HepG2 (cell line): ENCODE measurements at regions not wholly inside any gene's neighbourhood (a gene's known extent, or its start where the extent isn't known, plus 50 kb on each side); places are given as distances from the start of the nearest gene placed in this dataset.

Experiments
- ATAC-seq: fragments of 200-7000 bp; cut with Tn5 transposase; 3 replicates; pipeline ENCODE4 v1.9.1; 2020; ENCODE audit warnings: mild to moderate bottlenecking, moderate library complexity
- BruUV-seq: library from RNA; stranded (reverse); fragments of 400-500 nt; replicated peaks from 2 replicates; lab custom pipeline; 2021; lab: Mats Ljungman, UMichigan
- CTCF ChIA-PET: fragments of 300-600 bp; formaldehyde crosslinking; extraction: SDS; loops from one replicate; lab custom pipeline; 2021; ENCODE audit warnings: low total read pairs, inconsistent platforms, low intra/inter-chr PET ratio; lab: Yijun Ruan, JAX
- POLR2A ChIA-PET: fragments of 350-600 bp; sonication (Branson Sonifier 250); formaldehyde crosslinking; loops from one replicate; lab custom pipeline; 2020; ENCODE audit warnings: antibody characterized with exemption, inconsistent platforms; lab: Yijun Ruan, JAX
- DNase-seq: peaks from one replicate; pipeline ENCODE4 v3.0.0-alpha.2; 2015; ENCODE audit warnings: low spot score
- FAIRE-seq: peaks from 3 replicates; lab custom pipeline; 2011; peaks lifted over from hg19 to GRCh38; lab: Jason Lieb, UNC
- H2AFZ ChIP-seq: one replicate; pipeline ENCODE4 v1.6.1; 2011; ENCODE audit warnings: low read length, inconsistent platforms
- H3K27ac ChIP-seq: fragments of 300-600 bp; 3 replicates; pipeline ENCODE4 v1.8.0; 2011; ENCODE audit warnings: mixed run types, mild to moderate bottlenecking, mixed read lengths, low read length, inconsistent platforms; ENCODE audit not compliant: insufficient read depth; ENCODE audit errors: extremely low read length
- H3K27me3 ChIP-seq, 2 experiments: fragments of 200-600 bp in 1 of 2; 2 replicates in 1 of 2; 3 replicates in 1 of 2; pipeline versions ENCODE4 v1.6.0 to v1.8.0; 2011; ENCODE audit warnings: low read length in 2 of 2, mild to moderate bottlenecking in 2 of 2, moderate library complexity in 2 of 2, inconsistent platforms in 1 of 2; ENCODE audit not compliant: insufficient read depth in 2 of 2, control insufficient read depth in 1 of 2
- H3K36me3 ChIP-seq, 2 experiments: fragments of 200-600 bp in 1 of 2; replicated peaks in 1 of 2; 2 replicates in 1 of 2; 3 replicates in 1 of 2; pipeline versions ENCODE4 v1.5.1 to v1.8.0; 2011; ENCODE audit warnings: low read length in 2 of 2, inconsistent platforms in 1 of 2; ENCODE audit not compliant: insufficient read depth in 2 of 2, control insufficient read depth in 1 of 2
- H3K4me1 ChIP-seq: 2 replicates; pipeline ENCODE4 v1.5.1; 2012; ENCODE audit warnings: low read length, inconsistent platforms; ENCODE audit not compliant: insufficient read depth
- H3K4me2 ChIP-seq: 2 replicates; pipeline ENCODE4 v1.6.0; 2011; ENCODE audit warnings: low read depth, low read length, inconsistent platforms
- H3K4me3 ChIP-seq, 3 experiments: fragments of 200-600 bp in 1 of 3; sonication (generic), shearing (Covaris generic) in 1 of 3; replicated peaks in 1 of 3; 2 replicates each; pipeline ENCODE4 v1.5.1; 2011 to 2016; ENCODE audit warnings: low read length in 3 of 3, inconsistent platforms in 2 of 3, low read depth in 2 of 3, mild to moderate bottlenecking in 2 of 3, control low read depth in 1 of 3, mixed read lengths in 1 of 3; ENCODE audit not compliant: insufficient read depth in 1 of 3
- H3K79me2 ChIP-seq: one replicate; pipeline ENCODE4 v1.6.1; 2011; ENCODE audit warnings: low read length, inconsistent platforms; ENCODE audit not compliant: insufficient read depth
- H3K9ac ChIP-seq: 2 replicates; pipeline ENCODE4 v1.6.0; 2011; ENCODE audit warnings: mild to moderate bottlenecking, low read depth, low read length, inconsistent platforms; ENCODE audit not compliant: insufficient read depth
- H3K9me3 ChIP-seq: 2 replicates; pipeline ENCODE4 v1.5.1; 2012; ENCODE audit warnings: mild to moderate bottlenecking, low read length
- H4K20me1 ChIP-seq: 2 replicates; pipeline ENCODE4 v1.6.0; 2011; ENCODE audit warnings: inconsistent platforms, mild to moderate bottlenecking, low read length, moderate library complexity; ENCODE audit not compliant: insufficient read depth
- ATF5 ChIP-seq: sonication (generic); formaldehyde crosslinking; IDR thresholded peaks from 2 replicates; pipeline ENCODE4 v1.4.0; 2020; ENCODE audit warnings: mild to moderate bottlenecking, low read depth, missing genetic modification reagents
- CBX1 ChIP-seq: IDR thresholded peaks from one replicate; pipeline ENCODE4 v1.6.1; 2016; ENCODE audit warnings: antibody characterized with exemption, low read depth
- HES4 ChIP-seq: sonication (generic); formaldehyde crosslinking; IDR thresholded peaks from 2 replicates; pipeline ENCODE4 v1.9.0; 2021; ENCODE audit warnings: mild to moderate bottlenecking, missing genetic modification reagents, borderline replicate concordance
- HNF4A ChIP-seq: sonication (generic); formaldehyde crosslinking; IDR thresholded peaks from 2 replicates; pipeline ENCODE4 v1.4.0; 2020; ENCODE audit warnings: missing genetic modification reagents
- KDM1A ChIP-seq: IDR thresholded peaks from 2 replicates; pipeline ENCODE4 v1.6.1; 2016; ENCODE audit warnings: missing compliant biosample characterization
- NFKB2 ChIP-seq: sonication (generic); formaldehyde crosslinking; IDR thresholded peaks from 2 replicates; pipeline ENCODE4 v1.4.0; 2020; ENCODE audit warnings: missing genetic modification reagents, borderline replicate concordance
- REPIN1 ChIP-seq: sonication (generic); formaldehyde crosslinking; IDR thresholded peaks from 2 replicates; pipeline ENCODE4 v1.8.0; 2022; ENCODE audit warnings: missing genetic modification reagents, low read depth, mild to moderate bottlenecking, borderline replicate concordance
- RNF2 ChIP-seq: fragments of 450-650 bp; conservative IDR thresholded peaks from 2 replicates; pipeline ENCODE4 v1.6.1; 2016; ENCODE audit warnings: low read depth
- SMAD9 ChIP-seq: sonication (generic); formaldehyde crosslinking; IDR thresholded peaks from 2 replicates; pipeline ENCODE4 v1.5.1; 2020; ENCODE audit warnings: mild to moderate bottlenecking, missing genetic modification reagents
- SOX5 ChIP-seq: IDR thresholded peaks from 2 replicates; pipeline ENCODE4 v1.6.1; 2016; ENCODE audit warnings: borderline replicate concordance
- ZBTB1 ChIP-seq: sonication (generic); formaldehyde crosslinking; IDR thresholded peaks from 2 replicates; pipeline ENCODE4 v1.4.0; 2020; ENCODE audit warnings: missing genetic modification reagents, borderline replicate concordance
- ZEB1 ChIP-seq: IDR thresholded peaks from 2 replicates; pipeline ENCODE4 v1.6.1; 2012; ENCODE audit warnings: mild to moderate bottlenecking, low read depth, inconsistent platforms; ENCODE audit not compliant: insufficient replicate concordance
- ZNF331 ChIP-seq: sonication (generic); formaldehyde crosslinking; IDR thresholded peaks from 2 replicates; pipeline ENCODE4 v1.4.0; 2020; ENCODE audit warnings: missing genetic modification reagents
- ZNF33A ChIP-seq: sonication (generic); formaldehyde crosslinking; IDR thresholded peaks from 2 replicates; pipeline ENCODE4 v1.5.1; 2020; ENCODE audit warnings: missing genetic modification reagents, mild to moderate bottlenecking, moderate library complexity, borderline replicate concordance
- ZNF773 ChIP-seq: sonication (generic); formaldehyde crosslinking; IDR thresholded peaks from 2 replicates; pipeline ENCODE4 v1.4.0; 2020; ENCODE audit warnings: missing genetic modification reagents, borderline replicate concordance
- ZNF83 ChIP-seq: sonication (generic); formaldehyde crosslinking; IDR thresholded peaks from 2 replicates; pipeline ENCODE4 v1.4.0; 2020; ENCODE audit warnings: missing genetic modification reagents, mild to moderate bottlenecking, borderline replicate concordance
- WGBS: methylation state at CpG from one replicate; pipeline ENCODE4 v1.1.6; 2017; ENCODE audit warnings: low lambda C conversion rate; 5-methylcytosine and 5-hydroxymethylcytosine counted together
- in situ Hi-C: cut with HindIII; loops from 2 replicates; pipeline ENCODE4 v1.10.0; 2017; ENCODE audit warnings: low pct_unique_long_range_greater_than_20kb; ENCODE audit not compliant: extremely low pct_ligation_motif_present
- intact Hi-C: fragments of 100-400 bp; cut with micrococcal nuclease; formaldehyde crosslinking; loops from one replicate; pipeline ENCODE4 v1.10.0; 2022; ENCODE audit not compliant: unreplicated experiment
- TF ChIP-seq, protein P1 (sequence below): sonication (generic); formaldehyde crosslinking; IDR thresholded peaks from 2 replicates; pipeline ENCODE4 v1.4.0; 2020; ENCODE audit warnings: missing genetic modification reagents, borderline replicate concordance

DNA sequence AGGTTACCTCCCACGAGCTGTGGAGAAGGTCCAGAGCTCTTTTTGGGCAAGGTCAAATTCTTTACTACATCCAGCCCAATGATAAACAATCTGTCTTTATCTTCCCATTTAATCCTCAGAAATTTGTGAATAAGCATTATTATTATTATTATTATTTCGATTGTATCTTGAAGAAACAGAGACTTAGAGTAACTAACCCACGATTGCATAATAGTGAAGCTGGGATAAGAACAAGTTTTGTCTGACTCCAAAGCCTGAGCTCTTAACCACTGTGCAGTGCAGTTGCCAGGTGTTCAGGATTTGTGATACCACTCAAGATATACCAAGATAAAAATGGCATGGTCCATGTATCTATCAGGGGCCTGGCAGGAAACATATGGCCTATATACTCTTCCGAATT, 166.5 kb upstream of the LDB2 start (continued):
- TF ChIP-seq SMAD9 (CRISPR knock-in tag) (no peak), HNF4A (CRISPR knock-in tag) (no peak)

DNA sequence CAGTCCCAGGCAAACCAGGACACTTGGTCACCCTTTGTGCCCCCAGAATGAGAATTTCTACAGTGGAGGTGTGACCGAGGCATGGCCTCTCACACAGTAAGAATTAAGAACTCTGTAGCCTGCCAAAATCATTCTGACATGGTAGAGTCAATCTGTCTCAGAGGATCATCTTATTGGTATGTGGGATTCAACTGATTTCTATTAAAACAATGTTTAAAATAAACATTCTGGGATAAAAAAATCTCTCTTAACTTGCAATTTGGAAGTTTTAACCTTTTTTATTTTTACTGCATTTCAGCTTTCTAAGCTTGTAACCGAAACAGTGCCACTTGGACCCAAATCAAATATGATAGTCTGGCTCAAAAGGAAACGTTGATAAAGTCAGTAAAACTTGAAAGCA, 165.4 kb upstream of the LDB2 start:
- in situ Hi-C loops (no loop called here), intact Hi-C loops (no loop called here)
- under 1% methylated on average over 3 of the region's 3 CpGs for WGBS
- no peaks in the 10 kb centered on the region for H3K36me3 ChIP-seq
- no peaks in the 10 kb centered on the region for H3K79me2 ChIP-seq
- H3K27me3 ChIP-seq: no peaks in the 10 kb centered on the region; a peak in 1 of 5 replicates
- H3K9ac ChIP-seq: no peak overlapping the region
- no peaks in the 10 kb centered on the region for H3K9me3 ChIP-seq
- no peak for ATAC-seq
- no peak overlapping the region for H3K4me3 ChIP-seq
- no peak overlapping the region for H3K4me2 ChIP-seq
- H2AFZ ChIP-seq: no peak overlapping the region
- ChIA-PET CTCF (no interaction called here), POLR2A (no interaction called here)
- BruUV-seq: no TSS peak
- FAIRE-seq: no peak
- H3K4me1 ChIP-seq: no peaks in the 10 kb centered on the region
- no peak for TF ChIP-seq ZNF33A
- no peak for TF ChIP-seq REPIN1 (CRISPR knock-in tag)
- no peak for TF ChIP-seq HES4
- H3K27ac ChIP-seq: no peak overlapping the region
- no peak for DNase-seq
- no peaks in the 10 kb centered on the region for H4K20me1 ChIP-seq

DNA sequence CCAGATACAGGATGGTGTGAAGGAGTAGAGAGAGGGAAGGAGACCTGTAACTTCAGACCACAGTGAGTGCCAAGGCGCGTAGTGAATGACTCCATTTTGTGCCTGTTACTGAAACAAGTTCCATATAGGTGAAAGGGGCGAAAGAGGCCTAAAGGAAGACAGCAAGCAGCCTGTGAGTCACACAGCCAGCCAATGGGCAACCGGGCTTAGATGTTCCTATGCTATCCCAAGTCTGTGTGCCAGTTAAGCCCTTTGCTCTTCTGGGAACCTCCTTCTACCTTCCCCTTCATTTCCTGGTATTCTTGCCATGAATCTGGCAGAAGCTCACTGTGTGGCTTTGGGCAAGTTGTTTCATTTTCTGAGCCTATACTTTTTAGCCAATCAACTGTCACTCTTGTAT, 161.8 kb upstream of the LDB2 start:
- ChIA-PET CTCF (no interaction called here), POLR2A (no interaction called here)
- no TSS peak for BruUV-seq
- Histone ChIP-seq H3K79me2 (no peaks in the 10 kb centered on the region), H3K36me3 (no peaks in the 10 kb centered on the region), H3K27me3 (no peaks in the 10 kb centered on the region; a peak in 2 of 5 replicates), H4K20me1 (no peaks in the 10 kb centered on the region), H2AFZ (no peak overlapping the region), H3K27ac (no peak overlapping the region), H3K4me2 (no peak overlapping the region), H3K9ac (no peak overlapping the region), H3K4me1 (no peaks in the 10 kb centered on the region), H3K9me3 (no peaks in the 10 kb centered on the region), H3K4me3 (no peak overlapping the region)
- DNase-seq: no peak
- in situ Hi-C loops: no loop called here
- intact Hi-C loops: no loop called here
- ATAC-seq: no peak
- 9% methylated on average over 4 of the region's 4 CpGs for WGBS
- FAIRE-seq: no peak
- no peak for TF ChIP-seq ZNF331
- TF ChIP-seq SOX5: no peak
- no peak for TF ChIP-seq CBX1
- no peak for TF ChIP-seq RNF2
- no peak for TF ChIP-seq ZNF83 (CRISPR knock-in tag)
- TF ChIP-seq NFKB2: no peak
- no peak for TF ChIP-seq ATF5
- TF ChIP-seq ZBTB1: no peak
- TF ChIP-seq, protein P1, sequence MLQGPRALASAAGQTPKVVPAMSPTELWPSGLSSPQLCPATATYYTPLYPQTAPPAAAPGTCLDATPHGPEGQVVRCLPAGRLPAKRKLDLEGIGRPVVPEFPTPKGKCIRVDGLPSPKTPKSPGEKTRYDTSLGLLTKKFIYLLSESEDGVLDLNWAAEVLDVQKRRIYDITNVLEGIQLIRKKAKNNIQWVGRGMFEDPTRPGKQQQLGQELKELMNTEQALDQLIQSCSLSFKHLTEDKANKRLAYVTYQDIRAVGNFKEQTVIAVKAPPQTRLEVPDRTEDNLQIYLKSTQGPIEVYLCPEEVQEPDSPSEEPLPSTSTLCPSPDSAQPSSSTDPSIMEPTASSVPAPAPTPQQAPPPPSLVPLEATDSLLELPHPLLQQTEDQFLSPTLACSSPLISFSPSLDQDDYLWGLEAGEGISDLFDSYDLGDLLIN (CRISPR knock-in tag): no peak
- TF ChIP-seq ZEB1: no peak
- TF ChIP-seq KDM1A: no peak
- no peak for TF ChIP-seq ZNF773 (CRISPR knock-in tag)
